HG02759 (cell line): ENCODE measurements at regions not wholly inside any gene's neighbourhood (a gene's known extent, or its start where the extent isn't known, plus 50 kb on each side); places are given as distances from the start of the nearest gene placed in this dataset.
A peak's percentile ranks its signal among the peaks of the same experiment; 100 is the strongest.

Experiments
- ATAC-seq: cut with Tn5 transposase; IDR thresholded peaks from one replicate; pipeline ENCODE4 v1.9.1; 2021; ENCODE audit warnings: mild to moderate bottlenecking, moderate library complexity; ENCODE audit not compliant: unreplicated experiment

DNA sequence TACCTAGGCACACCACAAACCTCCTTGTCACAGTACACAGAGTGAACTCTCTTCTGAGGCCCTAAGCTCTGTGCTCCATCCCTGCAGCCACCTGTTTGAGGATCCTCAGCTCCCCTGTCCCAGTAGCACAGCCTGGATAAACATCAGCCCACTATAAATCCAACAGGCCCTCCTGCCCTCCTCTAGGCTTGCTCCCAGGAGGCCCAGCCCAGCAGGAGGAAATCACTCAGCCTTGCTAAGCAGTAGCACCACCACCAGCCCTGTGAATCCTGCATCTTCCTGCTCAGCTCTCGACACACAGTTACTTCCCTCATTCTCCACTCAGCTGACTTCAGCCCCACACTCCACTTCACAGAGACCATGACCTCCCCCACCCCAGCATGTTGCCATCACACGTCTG is 273.9 kb downstream of the BCOR start:
- no peak for ATAC-seq

DNA sequence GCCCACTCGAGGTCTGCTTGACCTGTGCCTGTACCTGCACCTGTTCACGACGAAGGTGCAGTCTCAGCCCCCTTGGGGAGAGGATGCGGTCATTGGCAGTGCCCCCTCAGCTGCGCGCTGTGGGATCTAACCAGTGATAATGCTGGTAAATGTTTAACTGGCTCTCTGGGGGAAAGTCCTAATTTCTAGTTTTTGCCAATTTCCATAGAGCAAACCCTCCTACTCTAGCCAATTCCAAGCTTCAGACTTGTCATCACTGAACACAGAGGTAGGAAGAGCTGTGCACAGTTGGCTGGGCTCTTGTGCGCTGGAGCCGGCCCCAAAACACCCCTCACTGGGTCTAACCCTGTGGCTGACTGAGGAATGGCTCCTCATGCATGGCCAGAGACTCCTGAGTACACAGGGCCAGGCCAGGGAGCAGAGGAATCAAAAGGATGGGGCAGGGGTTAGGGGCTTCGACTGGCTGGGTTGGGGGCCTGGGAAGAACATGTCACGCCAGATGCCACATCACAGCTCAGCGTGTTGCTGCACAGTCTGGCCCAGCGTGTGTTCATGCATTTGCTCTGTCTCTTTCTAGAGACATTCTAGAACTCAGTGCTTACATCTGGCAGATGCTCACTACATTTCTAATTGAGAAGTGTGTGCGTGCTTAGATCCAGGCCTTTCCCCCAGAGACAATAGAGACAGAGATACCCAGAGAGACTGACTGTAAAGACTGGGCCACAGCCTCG is 270.8 kb downstream of the BCOR start:
- no peak for ATAC-seq

DNA sequence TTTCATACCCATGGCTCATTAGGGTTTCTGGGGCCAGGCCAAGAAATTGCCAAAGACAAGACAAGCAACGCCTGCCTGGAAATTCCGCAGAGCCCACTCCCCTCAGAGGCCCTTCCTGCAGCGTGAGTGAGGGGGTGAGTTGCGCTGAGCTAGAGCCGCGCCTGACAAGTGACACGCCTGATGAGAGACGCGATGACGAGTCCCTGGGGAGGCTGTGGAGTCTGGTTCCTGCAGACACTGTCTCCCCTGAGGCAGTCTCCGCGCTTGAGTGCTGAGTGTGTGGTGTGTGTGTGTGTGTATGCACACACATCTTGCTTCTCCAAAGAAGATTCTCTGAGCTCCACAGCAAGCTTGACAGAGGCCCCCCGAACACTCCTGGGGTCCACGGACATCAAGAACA is 269.8 kb downstream of the BCOR start:
- ATAC-seq: peak; percentile 89

DNA sequence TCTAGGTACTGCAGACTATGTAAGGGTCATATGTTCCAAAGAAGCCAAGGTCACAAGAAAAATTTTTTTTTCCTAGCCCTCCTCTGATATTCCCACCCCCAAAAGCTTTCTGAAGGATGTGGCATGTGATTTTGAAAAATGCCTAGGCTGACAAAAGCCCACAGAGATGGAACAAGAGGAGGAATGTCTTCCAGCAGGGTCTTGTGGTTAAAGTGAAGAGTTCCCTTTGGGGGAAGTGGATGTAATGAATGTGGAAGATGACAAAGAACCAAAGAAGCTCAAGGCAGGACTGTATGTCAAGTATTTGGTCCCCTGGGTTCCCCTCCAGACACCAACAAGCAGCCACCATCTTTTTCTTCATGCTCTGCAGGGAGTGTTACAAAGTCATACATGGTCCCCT is 268.8 kb downstream of the BCOR start:
- ATAC-seq: no peak

DNA sequence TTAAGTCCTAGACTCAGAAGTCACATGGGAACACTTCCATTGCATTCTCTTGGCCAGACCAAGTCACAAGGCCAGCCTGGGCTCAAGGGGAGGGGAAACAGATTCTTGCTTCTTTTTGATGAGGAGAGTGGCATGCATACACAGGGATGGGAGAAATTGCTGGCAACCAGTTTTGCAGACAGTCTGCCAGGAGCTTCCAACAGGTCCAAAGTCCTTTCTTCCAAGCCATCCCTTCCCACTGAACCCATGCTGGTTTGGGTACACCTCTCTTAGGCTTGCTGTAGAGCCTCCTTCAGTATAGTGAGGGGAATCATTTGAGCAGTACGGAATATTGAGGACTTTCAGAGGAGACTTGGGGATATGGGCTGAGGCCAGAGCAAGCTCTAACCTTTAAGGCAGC is 267.8 kb downstream of the BCOR start:
- no peak for ATAC-seq

DNA sequence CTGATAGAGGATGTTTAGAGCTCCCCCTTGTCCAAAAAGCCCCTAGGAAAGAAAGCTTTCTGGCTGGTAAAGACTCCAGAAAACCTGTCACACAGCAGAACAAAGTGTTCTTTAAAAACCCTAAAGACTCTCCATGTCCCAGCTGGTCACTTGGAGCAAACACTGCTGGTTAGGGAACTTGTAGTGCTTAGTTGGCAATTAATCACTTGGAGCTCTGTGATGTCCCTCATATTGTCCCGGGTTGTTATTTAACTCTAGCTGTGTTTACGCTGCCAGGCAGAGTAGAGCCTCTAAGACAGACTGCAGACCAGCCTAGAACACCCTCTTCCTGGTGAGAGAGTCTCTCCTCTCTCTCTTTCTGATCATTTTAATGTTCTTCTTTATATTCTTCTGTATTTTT is 267.3 kb downstream of the BCOR start:
- ATAC-seq: no peak

DNA sequence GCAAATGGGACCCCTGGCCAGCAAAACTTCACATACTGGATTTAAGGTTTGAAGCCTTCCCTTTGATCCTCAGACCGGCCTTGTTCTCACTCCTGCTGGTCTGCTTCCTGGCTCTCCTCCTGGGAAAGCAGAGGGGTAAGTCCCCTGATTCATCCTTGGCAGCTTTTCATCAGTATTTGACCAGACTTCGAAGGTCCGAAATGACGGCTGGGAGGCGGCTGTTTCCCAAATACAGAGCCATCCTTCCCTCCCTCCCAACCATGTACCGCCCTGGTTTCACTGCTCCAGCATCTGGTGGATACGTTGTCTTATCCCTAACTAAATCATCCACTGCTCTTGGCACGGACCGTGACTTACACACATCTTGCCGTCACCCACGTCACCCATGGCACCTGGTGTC is 265.5 kb downstream of the BCOR start:
- ATAC-seq: no peak

DNA sequence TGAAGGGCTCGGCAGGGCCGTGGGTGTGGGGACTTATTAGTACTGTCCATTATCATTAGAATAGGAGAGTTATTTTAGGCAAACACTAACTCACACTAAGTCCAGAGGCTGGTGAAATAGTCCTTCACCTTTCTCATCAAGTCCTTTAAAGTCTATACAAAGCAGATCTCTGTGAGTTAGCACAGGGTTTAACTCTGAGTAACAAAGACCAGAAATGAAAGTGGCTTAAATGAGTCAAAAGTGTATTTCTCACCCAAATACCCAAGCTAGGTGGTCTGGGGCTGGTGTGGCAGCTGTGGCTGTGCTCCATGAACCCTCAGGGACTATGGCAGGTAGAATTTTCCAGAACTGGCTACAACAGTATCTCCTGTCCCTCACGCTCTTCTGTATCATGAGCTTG is 263.2 kb downstream of the BCOR start:
- no peak for ATAC-seq

DNA sequence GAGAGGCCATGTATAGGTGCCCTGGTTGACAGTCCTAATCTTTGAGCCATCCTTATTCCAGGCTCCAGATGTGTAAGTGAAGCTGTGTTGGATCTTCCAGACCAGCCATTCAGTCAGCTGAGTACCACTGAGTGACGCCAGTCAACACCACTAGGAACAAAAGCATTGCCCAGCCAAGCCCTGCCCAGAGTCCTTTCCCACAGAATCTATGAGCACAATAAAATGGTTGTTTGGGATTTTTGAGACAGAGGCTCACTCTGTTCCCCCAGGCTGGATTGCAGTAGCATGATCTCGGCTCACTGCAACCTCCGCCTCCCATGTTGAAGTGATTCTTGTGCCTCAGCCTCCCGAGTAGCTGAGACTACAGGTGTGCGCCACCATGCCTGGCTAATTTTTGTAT is 262.5 kb downstream of the BCOR start:
- ATAC-seq: no peak

DNA sequence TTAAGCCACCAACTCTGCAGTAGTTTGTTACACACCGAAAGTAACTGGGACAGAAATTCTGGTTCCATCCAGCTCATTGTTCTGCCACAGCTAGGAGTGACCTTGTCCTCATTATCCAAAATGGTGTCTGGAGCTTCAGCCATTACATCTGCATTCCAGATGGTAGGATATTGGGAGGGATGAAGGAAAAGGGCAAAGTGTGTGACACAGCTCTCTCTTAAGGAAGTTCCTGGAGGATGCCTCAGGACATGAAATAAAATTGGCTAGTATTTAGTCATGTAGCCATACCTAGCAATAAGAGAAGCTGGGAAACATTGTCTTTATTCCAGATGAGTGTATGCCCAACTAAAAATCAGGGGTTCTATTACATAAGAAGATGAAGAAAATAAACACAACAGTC is 262.0 kb downstream of the BCOR start:
- ATAC-seq: no peak

DNA sequence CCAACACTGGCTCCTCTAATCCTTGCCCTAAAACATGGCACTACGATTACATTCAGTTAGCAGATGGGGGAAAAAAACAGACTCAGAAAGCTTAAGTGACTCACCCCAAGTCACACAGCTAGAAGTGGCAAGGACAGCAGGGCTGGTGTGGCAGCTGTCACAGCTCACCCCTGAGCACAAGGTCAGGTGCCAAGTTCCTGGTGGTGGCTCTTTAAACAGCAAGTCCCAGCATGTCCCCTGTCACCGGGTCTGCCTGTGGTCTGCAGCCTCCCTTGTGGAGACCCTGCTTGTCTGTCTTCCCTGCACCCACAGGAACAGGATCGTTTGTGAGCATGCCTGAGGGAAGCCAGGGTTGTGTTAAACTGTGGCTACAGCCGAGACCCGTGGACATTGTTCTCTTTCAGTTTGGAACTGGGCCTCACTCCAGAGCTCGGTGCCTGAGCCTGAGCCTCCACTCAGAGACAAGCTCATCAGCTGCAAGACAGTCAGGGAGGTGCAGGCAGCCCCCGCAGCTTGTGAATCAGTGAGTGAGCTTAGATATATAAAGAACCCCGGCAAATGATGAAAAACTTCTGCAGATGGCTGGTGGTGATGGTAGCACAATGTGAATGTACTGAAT is 260.8 kb downstream of the BCOR start:
- no peak for ATAC-seq

DNA sequence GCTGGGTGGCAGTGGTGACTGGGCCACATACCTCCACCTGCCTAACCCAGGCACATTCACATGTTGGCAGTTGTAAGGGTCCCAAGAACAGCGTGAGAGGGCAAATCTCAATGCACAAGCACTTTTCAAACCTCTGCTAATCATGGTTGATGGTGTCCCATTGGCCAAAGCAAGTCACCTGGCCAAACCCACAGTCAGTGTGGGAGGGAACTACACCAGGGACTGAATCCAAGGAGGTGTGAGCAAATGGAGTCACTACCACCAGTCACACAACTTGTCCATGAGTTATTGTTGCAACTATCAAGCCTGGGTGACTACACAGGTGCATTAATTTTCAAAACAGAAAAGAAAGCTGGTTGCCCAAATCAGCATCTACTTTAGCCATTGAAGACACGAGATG is 260.1 kb downstream of the BCOR start:
- ATAC-seq: no peak

DNA sequence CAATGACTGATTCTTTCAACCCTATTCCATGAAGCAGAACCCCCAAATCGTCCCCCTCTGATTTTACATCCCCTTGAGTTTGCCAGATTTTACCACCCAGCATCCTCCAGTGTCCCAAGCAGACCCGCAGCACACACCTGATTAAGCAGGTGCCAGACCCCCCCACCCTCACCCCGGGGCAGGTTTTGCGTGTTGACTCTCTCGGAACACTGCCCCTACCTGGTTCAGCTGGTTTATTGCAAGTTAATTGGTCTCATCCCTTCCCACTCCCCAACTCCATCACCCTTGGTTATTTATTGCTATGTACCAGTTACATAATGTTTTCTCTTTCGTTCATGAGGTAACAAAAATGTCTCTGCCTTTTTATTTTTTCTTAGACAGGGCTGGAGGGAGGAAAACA is 258.4 kb downstream of the BCOR start:
- no peak for ATAC-seq

DNA sequence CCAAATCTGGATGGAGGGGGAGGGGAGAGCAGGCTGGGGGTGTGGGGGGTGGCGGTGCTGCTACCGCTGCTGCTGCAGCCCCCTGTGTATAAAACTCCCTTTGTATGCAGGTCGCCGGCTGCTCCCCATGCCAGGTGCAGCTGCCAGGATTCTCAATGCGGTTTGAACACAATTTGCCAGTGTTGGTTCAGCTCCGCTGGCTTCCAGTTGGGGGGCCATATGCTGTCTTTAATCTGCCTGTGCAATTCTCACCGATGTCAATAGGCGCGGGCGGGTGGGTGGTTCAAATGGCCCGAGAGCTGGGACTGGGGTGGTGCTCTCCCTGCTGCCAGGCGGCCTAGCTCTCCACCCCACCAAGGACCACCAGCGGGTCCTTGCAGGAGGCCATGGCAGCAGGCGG is 257.6 kb downstream of the BCOR start:
- no peak for ATAC-seq

DNA sequence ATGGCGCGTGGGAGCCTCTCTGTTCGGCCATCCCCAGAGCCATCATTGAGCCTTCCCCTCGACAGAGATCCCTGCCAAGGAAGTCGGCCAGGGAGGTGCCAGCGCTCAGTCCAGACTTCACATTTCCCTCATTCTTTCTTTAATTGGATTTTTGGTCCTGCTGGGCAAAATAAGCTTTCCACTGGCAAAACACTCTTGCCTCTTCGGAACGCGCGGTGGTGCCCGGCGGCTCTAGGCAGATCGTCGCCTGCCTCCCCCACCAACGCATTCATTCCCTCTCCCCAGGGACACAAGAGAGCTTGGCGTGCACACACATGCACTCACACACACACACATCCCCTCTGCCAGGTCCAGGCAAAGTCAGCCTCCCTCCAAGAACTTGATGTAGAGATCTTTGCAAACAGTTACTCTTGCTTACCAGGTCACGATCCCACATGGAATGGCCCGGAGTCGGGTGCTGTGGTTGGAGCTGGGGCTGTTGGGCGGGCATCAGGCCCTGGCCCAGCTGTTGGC is 257.1 kb downstream of the BCOR start:
- ATAC-seq: no peak

DNA sequence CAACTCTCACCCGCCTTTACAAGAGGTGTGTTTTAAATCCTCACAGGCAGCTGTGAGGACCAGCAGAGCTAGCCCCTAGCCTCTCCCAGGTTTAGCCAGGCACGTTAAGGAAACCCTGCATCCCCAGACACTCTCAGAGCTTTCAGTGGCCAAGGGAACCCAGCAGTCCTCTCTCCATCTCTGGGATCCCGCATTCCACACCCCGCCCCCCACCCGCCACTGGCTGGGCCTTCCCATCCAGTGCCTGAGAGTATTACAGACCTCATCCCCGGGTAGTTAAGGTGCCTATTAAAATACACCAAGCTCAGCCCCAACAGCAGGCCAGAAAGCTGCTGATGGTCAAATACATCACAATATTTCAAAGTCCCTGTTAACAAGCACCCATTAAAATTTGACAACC is 256.2 kb downstream of the BCOR start:
- ATAC-seq: no peak

DNA sequence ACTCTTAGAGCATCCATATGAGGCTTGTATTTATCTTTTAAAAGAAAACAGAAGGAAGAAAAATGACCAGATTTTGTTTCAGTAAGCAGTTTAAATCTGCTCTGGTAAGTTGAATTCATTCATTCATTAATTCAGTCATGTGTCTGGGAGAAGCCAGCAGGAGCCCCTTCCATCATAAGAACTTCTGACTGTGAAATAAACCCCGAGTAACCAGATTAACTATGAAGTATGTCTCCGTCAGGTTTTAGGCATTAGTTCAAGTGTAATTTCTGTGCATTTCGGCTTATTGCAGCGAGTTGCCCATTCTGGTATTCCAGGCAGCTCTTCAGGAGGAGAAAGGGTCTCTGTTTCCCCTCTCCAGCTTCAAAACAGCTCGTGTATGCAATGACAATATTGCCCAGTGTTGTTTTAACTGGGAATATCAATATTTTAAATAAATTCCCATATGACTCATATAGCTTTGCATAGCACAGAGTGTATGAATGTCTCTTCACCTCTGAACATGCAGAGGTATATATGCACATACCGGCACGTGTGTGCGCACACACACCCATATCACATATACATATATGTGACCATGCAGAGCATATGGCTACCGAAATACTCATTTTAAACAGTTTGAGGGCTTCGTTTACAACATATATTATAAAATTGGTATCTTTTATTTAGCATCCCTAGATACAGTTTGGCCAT is 255.3 kb downstream of the BCOR start:
- no peak for ATAC-seq

DNA sequence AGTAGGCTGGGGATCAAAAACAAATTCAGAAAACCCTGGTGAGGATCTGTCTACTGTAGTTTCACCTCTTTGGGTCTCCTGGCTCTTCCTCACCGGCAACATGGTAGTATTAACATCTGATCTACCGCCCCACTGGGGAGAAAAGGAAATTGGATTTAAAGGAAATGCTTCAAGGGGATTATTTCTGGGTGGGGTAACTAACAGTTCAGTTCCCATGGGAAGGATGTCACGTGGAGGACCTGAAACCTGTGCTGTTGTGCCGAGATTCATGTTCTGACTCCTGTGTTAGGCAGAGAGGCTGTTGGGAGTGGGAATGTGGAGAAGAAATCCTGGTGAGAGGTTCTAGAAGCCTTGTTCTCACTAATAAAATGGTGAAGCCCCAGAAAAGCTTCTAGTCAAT is 254.4 kb downstream of the BCOR start:
- no peak for ATAC-seq

DNA sequence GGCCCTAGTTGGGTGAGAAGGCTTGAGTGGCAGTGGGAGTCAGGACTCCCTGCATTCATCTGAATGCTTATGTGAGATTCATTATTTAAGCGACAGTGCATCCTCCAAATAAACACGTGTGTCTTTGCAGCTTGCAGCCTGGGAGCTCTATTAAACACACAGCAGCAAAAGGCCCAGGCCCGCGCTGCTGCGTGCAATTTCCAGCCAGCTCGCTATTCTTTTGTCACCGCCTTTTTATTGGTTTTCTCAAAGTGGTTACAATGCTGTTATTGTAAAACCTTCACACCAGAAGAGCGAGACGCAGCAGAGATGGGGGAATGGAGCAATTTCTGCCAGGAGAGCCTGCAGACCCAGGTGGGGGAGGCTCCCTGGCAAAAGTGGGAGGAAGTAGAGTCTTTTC is 252.5 kb downstream of the BCOR start:
- no peak for ATAC-seq

DNA sequence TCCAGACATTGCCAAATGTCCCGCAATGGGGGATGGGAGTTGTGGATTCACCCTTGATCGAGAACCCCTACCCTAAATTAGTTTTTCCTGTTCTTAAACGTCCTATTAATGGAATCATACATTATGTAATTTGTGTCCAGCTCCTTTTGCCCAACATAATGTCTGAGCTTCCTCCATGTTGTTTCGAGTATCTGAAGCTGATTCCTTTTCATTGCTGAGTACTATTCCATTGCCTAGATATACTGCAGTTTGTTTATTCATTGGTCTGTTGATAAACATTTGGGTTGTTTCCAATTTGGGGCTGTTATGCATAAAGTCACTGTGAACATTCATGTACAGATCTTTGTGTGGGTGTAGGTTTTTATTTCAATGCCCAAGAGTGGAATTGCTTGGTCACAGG is 251.3 kb downstream of the BCOR start:
- ATAC-seq: no peak

DNA sequence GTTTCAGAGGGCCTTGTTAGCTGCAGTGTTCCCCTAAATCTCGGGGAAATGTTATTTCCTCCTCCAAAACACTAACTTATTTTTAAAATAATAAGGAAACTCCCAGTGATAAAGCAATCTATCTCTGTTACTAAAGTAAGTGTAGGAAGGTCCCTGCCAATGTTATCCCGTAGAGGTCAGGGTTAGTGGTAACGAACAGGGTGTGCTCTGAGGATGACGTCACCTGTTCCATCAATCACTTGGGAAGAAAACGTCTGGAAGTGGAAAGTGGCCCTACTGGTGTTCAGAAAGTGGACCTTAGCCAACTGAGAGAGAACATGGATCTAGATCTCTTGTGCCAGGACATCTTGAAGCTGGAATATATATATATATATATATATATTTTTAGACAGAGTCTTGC is 249.5 kb downstream of the BCOR start:
- no peak for ATAC-seq

DNA sequence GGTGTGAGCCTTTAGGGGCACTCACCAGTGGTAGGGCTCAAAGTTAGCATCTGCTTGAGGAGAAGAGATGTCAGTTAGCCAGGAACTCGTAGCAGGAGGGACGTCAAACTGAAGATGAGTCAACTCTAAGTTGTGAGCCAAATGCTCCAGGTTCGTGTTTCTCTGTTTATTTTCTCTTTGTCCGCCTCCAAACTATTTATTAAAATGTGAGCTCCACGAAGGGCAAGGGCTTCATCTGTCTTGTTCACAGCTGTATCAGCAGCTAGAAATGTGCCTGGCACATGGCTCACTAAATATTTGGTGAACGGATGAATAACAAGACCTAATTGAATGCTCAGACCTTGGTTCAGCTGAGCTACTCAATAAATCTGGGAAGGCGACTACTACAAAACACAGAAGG is 248.9 kb downstream of the BCOR start:
- no peak for ATAC-seq
